B cell (primary cell): ENCODE measurements at regions not wholly inside any gene's neighbourhood (a gene's known extent, or its start where the extent isn't known, plus 50 kb on each side); places are given as distances from the start of the nearest gene placed in this dataset.

ENCODE experiments used
- ATAC-seq: fragments of 200-7000 bp; cut with Tn5 transposase; one replicate; pipeline ENCODE4 v1.10.0; 2021; ENCODE audit warnings: low read depth, mild to moderate bottlenecking, moderate number of reproducible peaks, moderate library complexity
- CTCF ChIA-PET: fragments of 350-600 bp; sonication (Branson Sonifier 250); formaldehyde crosslinking; loops from one replicate; lab custom pipeline; 2021; ENCODE audit warnings: antibody characterized with exemption, inconsistent platforms; lab: Charles Lee
- POLR2A ChIA-PET: fragments of 350-600 bp; sonication (Branson Sonifier 250); formaldehyde crosslinking; loops from one replicate; lab custom pipeline; 2021; ENCODE audit warnings: antibody characterized with exemption; lab: Charles Lee
- DNase-seq: peaks from one replicate; pipeline ENCODE4 v3.0.0; 2013
- H2AFZ ChIP-seq: 2 replicates; pipeline ENCODE4 v1.6.1; 2012; ENCODE audit warnings: mild to moderate bottlenecking, low read depth, low read length; ENCODE audit not compliant: insufficient read depth, poor library complexity, severe bottlenecking
- H3K27ac ChIP-seq, 2 donors: 1 replicate in 1 of 2; 2 replicates in 1 of 2; pipeline ENCODE4 v1.5.1; 2012 to 2013; ENCODE audit warnings: low read length in 2 of 2, mild to moderate bottlenecking in 2 of 2, moderate library complexity in 1 of 2
- H3K27me3 ChIP-seq, 4 experiments: fragments of 200-600 bp in 1 of 4; sonication (generic) in 1 of 4; replicated peaks in 1 of 4; 1 replicate in 2 of 4; 2 replicates in 2 of 4; pipeline versions ENCODE4 v1.6.1 to v1.7.0; 2013 to 2016; ENCODE audit warnings: low read length in 3 of 4, mild to moderate bottlenecking in 2 of 4, mixed read lengths in 1 of 4, moderate library complexity in 1 of 4; ENCODE audit not compliant: insufficient read depth in 4 of 4, control insufficient read depth in 3 of 4; ENCODE audit errors: control extremely low read depth in 1 of 4
- H3K36me3 ChIP-seq, 2 experiments: replicated peaks in 1 of 2; 1 replicate in 1 of 2; 2 replicates in 1 of 2; pipeline versions ENCODE4 v1.6.1 to v1.7.1; 2013; ENCODE audit warnings: low read length in 1 of 2; ENCODE audit not compliant: insufficient read depth in 2 of 2, control insufficient read depth in 1 of 2; ENCODE audit errors: control extremely low read depth in 1 of 2, extremely low read depth in 1 of 2
- H3K4me1 ChIP-seq, 2 donors: fragments of 200-600 bp in 1 of 2; sonication (generic) in 1 of 2; 1 replicate in 1 of 2; 2 replicates in 1 of 2; pipeline versions ENCODE4 v1.5.1 to v1.6.1; 2013 to 2017; ENCODE audit warnings: low read length in 2 of 2; ENCODE audit not compliant: control insufficient read depth in 2 of 2, insufficient read depth in 2 of 2
- H3K4me2 ChIP-seq: replicated peaks from 2 replicates; pipeline ENCODE3; 2012; ENCODE audit warnings: mild to moderate bottlenecking, low read depth, low read length; ENCODE audit not compliant: poor library complexity, severe bottlenecking
- H3K4me3 ChIP-seq, 5 experiments: fragments of 200-600 bp in 1 of 5; sonication (generic) in 1 of 5; 1 replicate in 3 of 5; 2 replicates in 2 of 5; pipeline versions ENCODE4 v1.5.1 to v1.7.0; 2011 to 2016; ENCODE audit warnings: low read length in 4 of 5, mild to moderate bottlenecking in 4 of 5, low read depth in 2 of 5, control low read depth in 1 of 5, moderate library complexity in 1 of 5; ENCODE audit not compliant: insufficient read depth in 1 of 5; ENCODE audit errors: control extremely low read depth in 1 of 5, extremely low read depth in 1 of 5
- H3K79me2 ChIP-seq: fragments of 200-600 bp; sonication (generic); one replicate; pipeline ENCODE4 v1.6.0; 2016; ENCODE audit warnings: low read length; ENCODE audit not compliant: control insufficient read depth, insufficient read depth
- H3K9ac ChIP-seq: fragments of 200-600 bp; sonication (generic); 2 replicates; pipeline ENCODE4 v1.6.1; 2017; ENCODE audit warnings: mild to moderate bottlenecking, low read length, moderate library complexity
- H3K9me3 ChIP-seq, 3 donors: one replicate each; pipeline versions ENCODE4 v1.6.1 to v1.7.1; 2013; ENCODE audit warnings: low read length in 2 of 3; ENCODE audit not compliant: control insufficient read depth in 2 of 3, insufficient read depth in 1 of 3; ENCODE audit errors: control extremely low read depth in 1 of 3
- H4K20me1 ChIP-seq: 2 replicates; pipeline ENCODE4 v1.6.0; 2012; ENCODE audit warnings: mild to moderate bottlenecking, low read length; ENCODE audit not compliant: insufficient read depth, control insufficient read depth, poor library complexity, severe bottlenecking
- H3K27ac Mint-ChIP-seq: one replicate; pipeline ENCODE4 v1.8.0; 2021; ENCODE audit warnings: mixed read lengths
- H3K27me3 Mint-ChIP-seq: one replicate; pipeline ENCODE4 v1.8.0; 2021; ENCODE audit warnings: mixed read lengths
- H3K4me1 Mint-ChIP-seq: one replicate; pipeline ENCODE4 v1.8.0; 2021; ENCODE audit warnings: mixed read lengths
- H3K4me3 Mint-ChIP-seq: one replicate; pipeline ENCODE4 v1.8.0; 2021; ENCODE audit warnings: mixed read lengths
- H3K9me3 Mint-ChIP-seq: one replicate; pipeline ENCODE4 v1.8.0; 2022; ENCODE audit warnings: mixed read lengths; ENCODE audit not compliant: insufficient read depth
- CTCF ChIP-seq: fragments of 200-600 bp; IDR thresholded peaks from one replicate; pipeline ENCODE4 v1.8.0; 2022; ENCODE audit warnings: antibody characterized with exemption, mild to moderate bottlenecking
- EZH2 ChIP-seq: IDR thresholded peaks from 2 replicates; pipeline ENCODE4 v1.6.1; 2012; ENCODE audit warnings: borderline replicate concordance, low read depth, mild to moderate bottlenecking, moderate library complexity, low read length; ENCODE audit not compliant: insufficient read depth, poor library complexity, severe bottlenecking
- WGBS: methylation state at CpG from one replicate; pipeline ENCODE4 v1.1.5; 2013; ENCODE audit warnings: missing lambda C conversion rate; ENCODE audit not compliant: insufficient coverage; 5-methylcytosine and 5-hydroxymethylcytosine counted together
- intact Hi-C: fragments of 100-400 bp; cut with micrococcal nuclease; formaldehyde crosslinking; loops from one replicate; pipeline ENCODE4 v1.10.0; 2022

GRCh38 chr1:215357901-215358300 lies 209.2 kb upstream of the KCTD3 start:
- Mint-ChIP-seq H3K9me3 (peaks cover 6% of the 10 kb centered on the region), H3K27ac (no peak overlapping the region), H3K4me1 (no peaks in the 10 kb centered on the region), H3K27me3 (no peaks in the 10 kb centered on the region), H3K4me3 (no peak overlapping the region)
- H4K20me1 ChIP-seq, result no peaks in the 10 kb centered on the region
- H3K9ac ChIP-seq, result no peak overlapping the region
- no peak overlapping the region for H3K4me3 ChIP-seq
- no peaks in the 10 kb centered on the region for H3K27me3 ChIP-seq
- no peak overlapping the region for H2AFZ ChIP-seq
- no peaks in the 10 kb centered on the region for H3K4me1 ChIP-seq
- H3K27ac ChIP-seq, result no peak overlapping the region
- TF ChIP-seq CTCF, result no peak
- no peak for TF ChIP-seq EZH2
- H3K79me2 ChIP-seq, result no peaks in the 10 kb centered on the region
- no peak for ATAC-seq
- WGBS, result 60% methylated on average over 1 of the region's 2 CpGs
- no peaks in the 10 kb centered on the region for H3K9me3 ChIP-seq
- no peak overlapping the region for H3K4me2 ChIP-seq
- CTCF ChIA-PET, result no interaction called here
- intact Hi-C loops, result no loop called here
- POLR2A ChIA-PET, result no interaction called here
- no peaks in the 10 kb centered on the region for H3K36me3 ChIP-seq
- DNase-seq, result no peak

- H3K9me3 Mint-ChIP-seq, result peaks cover 10% of the 10 kb centered on the region
- no peaks in the 10 kb centered on the region for H3K27me3 Mint-ChIP-seq
- no peaks in the 10 kb centered on the region for H3K36me3 ChIP-seq
- no peak for ATAC-seq
- TF ChIP-seq EZH2 (no peak), CTCF (no peak)
- CTCF ChIA-PET, result no interaction called here
- H3K4me3 Mint-ChIP-seq, result no peak overlapping the region
- 36% methylated on average over 1 of the region's 1 CpG for WGBS
- H3K4me3 ChIP-seq, result no peak overlapping the region
- POLR2A ChIA-PET, result no interaction called here
- H3K27ac ChIP-seq, result no peak overlapping the region
- intact Hi-C loops, result no loop called here
- no peak for DNase-seq
- no peaks in the 10 kb centered on the region for H3K4me1 ChIP-seq
- no peaks in the 10 kb centered on the region for H3K79me2 ChIP-seq
- no peaks in the 10 kb centered on the region for H4K20me1 ChIP-seq
- no peak overlapping the region for H3K27ac Mint-ChIP-seq
- H3K9me3 ChIP-seq, result no peaks in the 10 kb centered on the region
- H2AFZ ChIP-seq, result no peak overlapping the region
- H3K27me3 ChIP-seq, result no peaks in the 10 kb centered on the region
- H3K9ac ChIP-seq, result no peak overlapping the region
- H3K4me1 Mint-ChIP-seq, result no peaks in the 10 kb centered on the region
- H3K4me2 ChIP-seq, result no peak overlapping the region
Observed at GRCh38 chr1:215358356-215358755, 208.7 kb upstream of the KCTD3 start.
